Esophagus (tissue), 2 donors: ENCODE measurements at regions not wholly inside any gene's neighbourhood (a gene's known extent, or its start where the extent isn't known, plus 50 kb on each side); places are given as distances from the start of the nearest gene placed in this dataset.
A peak's percentile ranks its signal among the peaks of the same experiment; 100 is the strongest.

Source experiments
- H3K27ac ChIP-seq, 2 donors: one replicate each; pipeline ENCODE4 v1.5.1; 2013; ENCODE audit warnings: low read depth in 2 of 2, mild to moderate bottlenecking in 2 of 2, inconsistent platforms in 1 of 2, low read length in 1 of 2, moderate library complexity in 1 of 2
- H3K27me3 ChIP-seq, 2 donors: one replicate each; pipeline ENCODE4 v1.6.1; 2013; ENCODE audit warnings: low read length in 2 of 2, control low read depth in 1 of 2, mild to moderate bottlenecking in 1 of 2; ENCODE audit not compliant: insufficient read depth in 2 of 2, control insufficient read depth in 1 of 2
- H3K36me3 ChIP-seq, 2 donors: one replicate each; pipeline ENCODE4 v1.6.1; 2013; ENCODE audit warnings: low read length in 1 of 2; ENCODE audit not compliant: control insufficient read depth in 2 of 2, insufficient read depth in 2 of 2
- H3K4me1 ChIP-seq, 2 donors: one replicate each; pipeline ENCODE4 v1.6.1; 2013; ENCODE audit warnings: low read length in 1 of 2; ENCODE audit not compliant: control insufficient read depth in 2 of 2, insufficient read depth in 2 of 2
- H3K4me3 ChIP-seq, 2 donors: one replicate each; pipeline ENCODE4 v1.5.1; 2013; ENCODE audit warnings: low read length in 2 of 2, mild to moderate bottlenecking in 2 of 2, low read depth in 1 of 2, moderate library complexity in 1 of 2
- H3K9me3 ChIP-seq, 2 donors: one replicate each; pipeline ENCODE4 v1.6.1; 2013; ENCODE audit warnings: mild to moderate bottlenecking in 2 of 2, low read depth in 1 of 2, low read length in 1 of 2, moderate library complexity in 1 of 2; ENCODE audit not compliant: control insufficient read depth in 2 of 2, insufficient read depth in 1 of 2
- WGBS, 2 donors: extraction: QIAGEN DNeasy Blood & Tissue Kit; methylation state at CpG; one replicate each; pipeline ENCODE4 v1.1.7; 2013; 5-methylcytosine and 5-hydroxymethylcytosine counted together
- donor health status: healthy with polysubstance abuse.
- donor health status: Bipolar disorder and iron deficiency.

DNA sequence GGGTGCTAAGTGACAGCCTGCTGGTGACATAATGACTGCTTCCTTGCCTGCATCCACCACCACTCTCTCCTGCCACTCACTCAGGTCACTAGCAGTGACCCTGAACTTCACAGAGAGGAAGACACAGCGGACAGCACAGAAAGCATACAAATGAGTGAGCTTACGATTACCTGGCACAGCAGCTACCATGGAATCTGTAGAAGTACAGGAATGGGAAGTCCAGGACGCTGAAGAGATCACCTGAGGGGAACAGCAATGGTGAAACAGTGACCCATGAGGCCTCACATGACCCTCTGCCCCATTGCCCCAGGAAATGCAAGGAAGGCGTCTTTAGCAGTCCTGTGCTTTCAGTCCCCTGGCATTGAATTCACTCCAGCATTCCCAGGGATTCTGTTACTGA, 96.7 kb upstream of the RIOK3 start:
- Histone ChIP-seq H3K9me3 (no peaks in the 10 kb centered on the region), H3K27ac (no peak overlapping the region), H3K4me1 (peaks cover 0 to 2% of the 10 kb centered on the region in 2 donors), H3K36me3 (no peaks in the 10 kb centered on the region), H3K4me3 (no peak overlapping the region), H3K27me3 (no peaks in the 10 kb centered on the region)
- 84 to 89% methylated on average over 4 of the region's 4 CpGs for WGBS, 2 donors

DNA sequence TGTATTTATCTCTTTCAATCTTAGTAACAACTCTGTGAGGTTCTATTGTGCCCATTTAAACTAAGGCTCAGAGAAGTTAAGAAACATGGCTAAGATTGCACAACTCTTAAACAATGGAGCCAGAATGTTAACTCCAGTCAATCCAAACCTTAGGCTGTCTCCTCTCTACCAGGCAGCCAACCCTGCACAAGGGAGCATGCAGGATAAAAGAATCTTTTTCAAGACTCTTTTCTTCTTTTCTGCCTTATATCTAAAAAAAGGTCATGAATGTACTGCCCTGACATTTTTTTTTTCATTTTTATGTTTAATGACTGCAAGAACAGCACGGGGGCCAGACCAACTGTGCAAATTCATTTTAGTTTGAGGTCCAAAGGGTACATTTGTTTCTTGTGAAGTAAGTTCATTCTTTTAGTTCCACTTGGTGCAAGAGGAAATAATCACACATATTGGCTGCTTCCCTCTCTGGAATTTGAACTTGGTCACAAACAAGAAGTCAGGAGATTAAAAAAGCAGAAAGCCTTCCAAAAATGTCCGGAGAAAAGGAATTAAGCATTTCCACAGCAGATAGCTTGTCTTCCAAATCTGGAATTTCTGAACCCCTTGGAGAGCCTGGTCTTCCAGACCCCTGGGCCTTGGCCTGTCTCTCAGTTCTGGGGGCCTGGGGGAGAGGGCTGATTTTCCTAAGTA, 96.0 kb upstream of the RIOK3 start:
- Histone ChIP-seq H3K27ac (peak overlapping the region in 1 of 2 donors; percentile 80), H3K36me3 (no peaks in the 10 kb centered on the region), H3K4me1 (peaks cover 0 to 2% of the 10 kb centered on the region in 2 donors), H3K27me3 (no peaks in the 10 kb centered on the region), H3K9me3 (no peaks in the 10 kb centered on the region), H3K4me3 (no peak overlapping the region)
- 44 to 56% methylated on average over 2 of the region's 2 CpGs for WGBS, 2 donors

DNA sequence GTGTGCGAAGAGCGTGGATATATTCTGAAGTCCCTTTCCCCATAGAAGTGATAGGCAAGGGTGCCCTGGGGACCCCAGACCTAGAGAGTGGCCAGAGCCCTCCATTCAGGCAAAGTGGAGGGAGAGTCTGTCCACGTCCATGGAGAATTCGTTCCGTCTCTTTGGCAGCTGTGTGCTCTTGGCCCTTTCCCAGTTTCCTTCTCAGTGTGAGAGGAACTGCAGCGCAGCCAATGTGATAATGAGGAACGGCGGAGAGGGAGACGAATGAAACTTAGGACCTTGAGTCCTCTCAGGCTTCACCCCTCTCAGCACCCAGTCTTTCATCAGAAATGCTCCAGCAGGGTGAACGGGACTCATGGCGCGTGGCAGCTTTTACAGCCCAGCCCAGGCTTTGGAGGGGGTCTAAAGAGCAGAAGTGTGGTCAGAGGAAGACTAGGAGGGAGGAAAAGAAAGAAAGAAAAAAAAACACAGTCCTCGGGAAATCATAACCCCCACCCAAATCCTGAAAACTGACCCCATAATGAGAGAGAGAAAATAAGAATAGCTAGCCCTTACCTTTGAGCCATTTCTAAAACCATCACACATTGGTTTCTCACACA, 95.0 kb upstream of the RIOK3 start:
- 60 to 66% methylated on average over 13 of the region's 13 CpGs for WGBS, 2 donors
- Histone ChIP-seq H3K36me3 (no peaks in the 10 kb centered on the region), H3K4me1 (peaks cover 0 to 2% of the 10 kb centered on the region in 2 donors), H3K27ac (peak overlapping the region; percentile 50 to 80), H3K27me3 (no peaks in the 10 kb centered on the region), H3K4me3 (no peak overlapping the region), H3K9me3 (no peaks in the 10 kb centered on the region)

DNA sequence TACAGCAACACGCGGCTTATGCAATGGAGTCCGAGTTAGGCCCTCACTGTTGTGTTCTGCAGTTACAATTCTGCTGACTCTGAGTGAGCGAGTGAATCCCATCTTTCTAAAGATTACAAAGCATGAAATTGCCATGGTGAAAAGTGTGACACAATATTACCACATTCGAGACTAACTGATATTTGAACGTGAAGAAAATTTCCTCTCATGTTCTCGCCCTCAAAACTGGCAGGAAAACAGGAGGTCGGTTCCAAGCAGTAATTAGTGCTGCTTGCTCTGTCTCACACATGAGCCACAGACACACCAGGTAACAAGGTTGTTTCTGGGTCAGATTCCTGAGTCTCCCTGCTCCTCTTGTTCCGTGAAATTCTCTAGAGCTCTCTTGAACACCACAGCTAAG, 93.7 kb upstream of the RIOK3 start:
- Histone ChIP-seq H3K36me3 (no peaks in the 10 kb centered on the region), H3K27ac (no peak overlapping the region), H3K4me1 (peaks cover 0 to 2% of the 10 kb centered on the region in 2 donors), H3K4me3 (no peak overlapping the region), H3K9me3 (no peaks in the 10 kb centered on the region), H3K27me3 (no peaks in the 10 kb centered on the region)
- 85 to 86% methylated on average over 9 of the region's 9 CpGs for WGBS, 2 donors

DNA sequence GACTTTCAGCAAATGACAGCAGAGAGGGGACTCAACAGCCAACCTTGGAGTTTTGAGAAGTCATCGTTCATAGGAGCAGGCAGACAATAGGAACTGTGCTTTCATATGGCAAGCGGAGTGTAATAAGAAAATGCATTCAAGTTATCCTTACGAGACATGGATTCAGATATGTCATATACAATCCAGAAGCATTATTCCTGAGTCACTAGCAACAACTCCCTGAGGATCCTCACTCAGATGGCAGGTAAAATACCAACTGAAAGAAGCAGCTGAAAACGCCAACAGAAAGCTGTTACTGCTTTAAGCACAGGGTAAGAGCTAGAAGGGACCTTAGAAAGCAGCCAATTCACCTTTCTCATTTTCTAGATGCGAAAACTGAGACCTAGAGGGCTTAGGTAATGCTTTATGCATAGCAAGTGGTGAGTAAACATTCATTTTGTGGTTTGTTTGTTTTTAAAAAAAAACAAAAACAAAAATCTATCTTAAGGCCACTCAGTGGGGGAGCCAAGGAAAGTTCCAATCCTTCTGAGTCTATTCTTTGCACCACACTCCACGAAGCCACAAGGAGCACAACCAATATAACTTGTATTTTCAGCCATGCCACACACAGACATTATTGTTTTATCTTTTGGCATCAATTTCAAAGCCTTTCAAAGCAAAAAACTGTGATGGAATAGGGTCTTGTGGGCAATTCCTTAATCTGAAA, 89.1 kb upstream of the RIOK3 start:
- H3K4me3 ChIP-seq: no peak overlapping the region
- 92% methylated on average over 6 of the region's 6 CpGs for WGBS, 2 donors
- no peaks in the 10 kb centered on the region for H3K27me3 ChIP-seq
- no peak overlapping the region for H3K27ac ChIP-seq
- no peaks in the 10 kb centered on the region for H3K36me3 ChIP-seq
- H3K4me1 ChIP-seq: no peaks in the 10 kb centered on the region
- no peaks in the 10 kb centered on the region for H3K9me3 ChIP-seq

DNA sequence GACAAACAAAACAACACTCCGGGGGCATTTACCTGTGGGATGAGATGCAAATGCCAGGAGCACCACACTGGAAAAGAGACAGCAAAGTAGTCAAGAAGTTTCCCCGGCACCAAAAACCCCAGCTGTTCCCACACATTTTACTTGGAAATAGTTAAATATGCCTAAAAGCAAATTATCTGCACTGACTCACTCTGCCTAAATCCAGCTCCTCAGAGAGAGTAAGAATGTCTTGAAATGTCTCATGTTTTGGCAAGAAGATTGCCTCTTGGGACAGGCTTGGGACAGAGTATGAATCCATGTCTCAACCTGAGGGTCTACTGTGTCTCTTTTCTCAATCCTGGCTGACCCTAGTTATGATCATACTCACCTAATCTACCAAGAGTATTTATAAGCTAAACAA, 87.5 kb upstream of the RIOK3 start:
- H3K4me1 ChIP-seq: no peaks in the 10 kb centered on the region
- 77 to 83% methylated on average over 2 of the region's 2 CpGs for WGBS, 2 donors
- no peaks in the 10 kb centered on the region for H3K9me3 ChIP-seq
- H3K4me3 ChIP-seq: no peak overlapping the region
- no peaks in the 10 kb centered on the region for H3K27me3 ChIP-seq
- H3K36me3 ChIP-seq: no peaks in the 10 kb centered on the region
- no peak overlapping the region for H3K27ac ChIP-seq

DNA sequence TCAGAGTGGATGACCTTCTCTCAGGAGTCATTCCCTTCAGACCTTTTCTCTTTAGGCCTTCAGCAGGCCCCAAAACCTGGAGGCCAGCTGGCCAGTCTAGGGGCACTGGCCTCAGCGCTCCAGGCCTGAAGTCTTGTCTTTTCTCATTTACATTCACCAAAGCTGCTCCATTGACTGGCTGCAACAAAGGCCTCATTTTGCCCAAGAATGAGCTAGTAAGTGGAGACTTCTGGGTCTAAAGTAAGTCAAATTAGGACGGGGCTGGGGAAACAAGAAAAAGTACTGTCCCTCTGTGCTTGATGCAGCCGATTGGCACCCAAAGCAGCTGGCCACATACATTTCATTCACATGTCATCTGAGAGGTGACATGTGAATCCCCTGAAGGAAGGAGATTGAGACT, 83.8 kb upstream of the RIOK3 start:
- H3K9me3 ChIP-seq: no peaks in the 10 kb centered on the region
- H3K27ac ChIP-seq: no peak overlapping the region
- no peak overlapping the region for H3K4me3 ChIP-seq
- WGBS, 2 donors: 80 to 90% methylated on average over 3 of the region's 3 CpGs
- no peaks in the 10 kb centered on the region for H3K36me3 ChIP-seq
- H3K27me3 ChIP-seq: no peaks in the 10 kb centered on the region
- H3K4me1 ChIP-seq: no peaks in the 10 kb centered on the region

DNA sequence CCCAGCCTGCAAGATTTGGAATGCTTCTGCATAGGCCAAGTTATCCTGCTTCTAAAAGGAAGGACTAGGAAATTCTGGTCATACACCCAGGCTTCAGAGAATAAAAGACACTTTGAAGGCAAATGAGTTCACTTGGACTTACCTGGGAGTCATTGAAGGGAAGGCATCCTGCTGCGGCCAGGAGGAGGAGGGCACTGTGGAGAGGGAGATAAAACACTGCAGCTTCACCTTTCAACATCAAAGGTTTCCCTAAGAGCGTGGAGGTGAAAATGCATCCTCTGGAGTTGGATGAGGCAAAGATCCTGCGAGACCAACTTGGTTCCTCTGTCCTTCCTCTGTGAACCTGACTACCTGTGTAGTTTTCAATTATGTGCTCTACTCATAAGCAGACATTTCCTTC, 79.5 kb upstream of the RIOK3 start:
- no peaks in the 10 kb centered on the region for H3K4me1 ChIP-seq
- H3K4me3 ChIP-seq: no peak overlapping the region
- H3K36me3 ChIP-seq: no peaks in the 10 kb centered on the region
- H3K9me3 ChIP-seq: no peaks in the 10 kb centered on the region
- H3K27ac ChIP-seq: no peak overlapping the region
- 95 to 98% methylated on average over 3 of the region's 3 CpGs for WGBS, 2 donors
- H3K27me3 ChIP-seq: no peaks in the 10 kb centered on the region

DNA sequence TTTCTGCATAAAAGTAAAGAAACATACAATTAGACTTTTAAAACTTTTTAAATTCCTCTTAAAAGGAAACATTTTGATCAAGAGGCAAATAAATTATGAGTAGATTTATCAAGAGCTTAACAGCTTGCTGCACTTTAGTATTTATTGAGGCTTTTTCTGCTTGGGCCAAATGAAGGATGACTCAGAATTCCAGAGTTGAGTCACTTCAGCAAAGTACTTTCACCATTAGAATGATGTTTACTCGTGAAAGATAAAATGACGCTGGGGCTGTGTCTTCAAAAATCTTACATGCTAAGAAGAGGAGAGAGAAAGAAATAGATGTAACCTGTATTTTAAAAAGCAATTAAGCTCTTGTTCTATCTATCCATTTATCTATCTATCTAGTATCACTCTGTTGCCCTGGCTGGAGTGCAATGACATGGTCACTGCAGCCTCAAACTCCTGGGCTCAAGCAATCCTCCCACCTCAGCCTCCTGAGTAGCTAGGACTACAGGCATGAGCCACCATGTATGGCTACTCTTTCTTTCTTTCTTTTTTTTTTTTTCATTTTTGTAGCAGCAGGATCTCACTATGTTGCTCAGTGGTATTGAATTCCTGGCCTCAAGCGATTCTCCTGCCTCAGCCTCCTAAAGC, 75.3 kb upstream of the RIOK3 start:
- no peaks in the 10 kb centered on the region for H3K36me3 ChIP-seq
- H3K27me3 ChIP-seq: no peaks in the 10 kb centered on the region
- no peak overlapping the region for H3K4me3 ChIP-seq
- peak overlapping the region; percentile 36 to 69 for H3K27ac ChIP-seq
- WGBS, 2 donors: 34 to 36% methylated on average over 3 of the region's 3 CpGs
- H3K4me1 ChIP-seq: no peaks in the 10 kb centered on the region
- no peaks in the 10 kb centered on the region for H3K9me3 ChIP-seq
